Astrocyte of the cerebellum (primary cell): ENCODE measurements at regions not wholly inside any gene's neighbourhood (a gene's known extent, or its start where the extent isn't known, plus 50 kb on each side); places are given as distances from the start of the nearest gene placed in this dataset.

Source experiments
- DNase-seq: peaks from one replicate; pipeline ENCODE4 v3.0.0-alpha.2; 2011; ENCODE audit warnings: low read depth
- H3K4me3 ChIP-seq: 2 replicates; pipeline ENCODE4 v1.5.1; 2011; ENCODE audit warnings: mild to moderate bottlenecking, low read depth, low read length, moderate library complexity
- CTCF ChIP-seq: IDR thresholded peaks from 2 replicates; pipeline ENCODE4 v1.5.1; 2012; ENCODE audit warnings: low read length, low read depth, moderate library complexity, mild to moderate bottlenecking; ENCODE audit errors: missing control alignments
- in situ Hi-C: cut with HindIII; loops from 2 replicates; pipeline ENCODE4 v1.10.0; 2017; ENCODE audit warnings: low sequenced_read_pairs

GRCh38 chr2:66714610-66715009, 279.7 kb downstream of the MEIS1 start:
- in situ Hi-C loops: no loop called here
- H3K4me3 ChIP-seq: no peak overlapping the region
- DNase-seq: no peak
- no peak for TF ChIP-seq CTCF

GRCh38 chr2:66717218-66717905, 282.4 kb downstream of the MEIS1 start:
- peak; percentile 52 for DNase-seq

GRCh38 chr2:66717973-66718372, 283.0 kb downstream of the MEIS1 start:
- no peak for DNase-seq
- no peak overlapping the region for H3K4me3 ChIP-seq
- no peak for TF ChIP-seq CTCF
- in situ Hi-C loops: no loop called here

More at GRCh38 chr2:66717218-66717905, 282.4 kb downstream of the MEIS1 start:
- in situ Hi-C loops: no loop called here
- TF ChIP-seq CTCF: no peak
- H3K4me3 ChIP-seq: no peak overlapping the region

- no peak for DNase-seq
- H3K4me3 ChIP-seq: no peak overlapping the region
- no peak for TF ChIP-seq CTCF
- in situ Hi-C loops: no loop called here
These were observed 286.9 kb downstream of the MEIS1 start for GRCh38 chr2:66721776-66722175.

- no peak for TF ChIP-seq CTCF
- no peak for DNase-seq
- in situ Hi-C loops: no loop called here
- H3K4me3 ChIP-seq: no peak overlapping the region
These were observed 289.3 kb downstream of the MEIS1 start for GRCh38 chr2:66724241-66724640.

GRCh38 chr2:66729416-66730330, 294.7 kb downstream of the MEIS1 start:
- in situ Hi-C loops: no loop called here
- no peak for DNase-seq
- no peak for TF ChIP-seq CTCF
- no peak overlapping the region for H3K4me3 ChIP-seq
